GM19025 (cell line): ENCODE measurements at regions not wholly inside any gene's neighbourhood (a gene's known extent, or its start where the extent isn't known, plus 50 kb on each side); places are given as distances from the start of the nearest gene placed in this dataset.

Experiments used
- ATAC-seq: cut with Tn5 transposase; IDR thresholded peaks from one replicate; pipeline ENCODE4 v1.9.1; 2021; ENCODE audit warnings: mild to moderate bottlenecking, low read depth, moderate library complexity; ENCODE audit not compliant: unreplicated experiment

GRCh38 chr6:170163405-170164170, 127.3 kb downstream of the DLL1 start:
- no peak for ATAC-seq

- ATAC-seq = no peak
These were observed 128.0 kb downstream of the DLL1 start for GRCh38 chr6:170162775-170163404.

- ATAC-seq = no peak
These were observed 128.7 kb downstream of the DLL1 start for GRCh38 chr6:170162011-170162774.

GRCh38 chr6:170160628-170161611, 130.0 kb downstream of the DLL1 start:
- no peak for ATAC-seq

GRCh38 chr6:170160031-170160627, 130.7 kb downstream of the DLL1 start:
- ATAC-seq = no peak

GRCh38 chr6:170159022-170159965, 131.6 kb downstream of the DLL1 start:
- ATAC-seq = no peak

- no peak for ATAC-seq
These were observed 132.4 kb downstream of the DLL1 start for GRCh38 chr6:170158296-170159021.

- no peak for ATAC-seq
These were observed 133.2 kb downstream of the DLL1 start for GRCh38 chr6:170157567-170158218.

- no peak for ATAC-seq
These were observed 134.2 kb downstream of the DLL1 start for GRCh38 chr6:170156448-170157375.

- ATAC-seq = no peak
These were observed 135.2 kb downstream of the DLL1 start for GRCh38 chr6:170155464-170156196.

GRCh38 chr6:170153436-170154319, 137.2 kb downstream of the DLL1 start:
- ATAC-seq = no peak

- no peak for ATAC-seq
These were observed 137.9 kb downstream of the DLL1 start for GRCh38 chr6:170152989-170153388.

GRCh38 chr6:170152124-170152926, 138.6 kb downstream of the DLL1 start:
- ATAC-seq = no peak

- ATAC-seq = no peak
These were observed 139.1 kb downstream of the DLL1 start for GRCh38 chr6:170151804-170152123.
